Renal cortex interstitium (tissue), 11 donors: ENCODE measurements at regions not wholly inside any gene's neighbourhood (a gene's known extent, or its start where the extent isn't known, plus 50 kb on each side); places are given as distances from the start of the nearest gene placed in this dataset.

Source experiments
- DNase-seq, 11 donors: peaks; one replicate each; pipeline ENCODE4 v3.0.0-alpha.2; 2013; ENCODE audit warnings: low read depth in 9 of 11, low spot score in 4 of 11; ENCODE audit errors: extremely low read depth in 1 of 11

DNA sequence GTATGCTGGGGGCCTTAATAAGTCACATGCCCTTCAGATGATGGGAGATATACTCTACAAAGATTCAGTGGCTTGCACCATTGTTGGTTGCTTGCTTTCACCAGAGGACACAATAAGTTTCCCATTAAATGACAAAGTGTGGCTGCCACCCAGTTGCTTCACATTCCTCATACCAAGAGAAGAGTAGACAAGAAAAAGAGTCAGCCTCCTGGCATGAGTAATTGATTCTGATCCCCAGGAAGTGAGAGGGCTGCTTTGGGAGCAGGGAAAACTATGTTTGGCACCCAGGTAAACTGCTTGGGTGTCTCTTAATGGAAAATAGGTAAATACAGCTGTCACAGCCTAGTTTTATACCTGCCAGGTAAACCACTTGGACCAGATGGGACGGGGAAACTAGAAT lies 66.7 kb upstream of the IL6 start:
- DNase-seq, result no peak

DNA sequence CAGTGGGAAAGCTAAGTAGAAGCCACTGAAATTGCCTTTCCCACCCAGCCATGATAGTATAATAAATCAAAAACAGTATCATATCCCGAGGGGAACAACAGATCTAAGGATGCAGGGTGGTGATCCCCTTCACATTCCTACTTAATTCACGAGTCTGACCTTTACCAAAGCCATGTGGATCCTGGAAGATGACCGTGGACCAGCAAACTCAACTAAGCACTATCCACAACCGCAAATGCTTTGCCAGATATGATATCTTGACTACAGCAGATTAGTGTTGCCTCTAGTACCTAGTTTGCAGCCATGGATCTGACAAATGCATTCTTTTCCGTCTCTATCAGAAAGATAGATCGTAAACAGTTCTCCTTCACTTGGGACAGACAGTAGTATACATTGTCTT lies 67.3 kb upstream of the IL6 start:
- no peak for DNase-seq

DNA sequence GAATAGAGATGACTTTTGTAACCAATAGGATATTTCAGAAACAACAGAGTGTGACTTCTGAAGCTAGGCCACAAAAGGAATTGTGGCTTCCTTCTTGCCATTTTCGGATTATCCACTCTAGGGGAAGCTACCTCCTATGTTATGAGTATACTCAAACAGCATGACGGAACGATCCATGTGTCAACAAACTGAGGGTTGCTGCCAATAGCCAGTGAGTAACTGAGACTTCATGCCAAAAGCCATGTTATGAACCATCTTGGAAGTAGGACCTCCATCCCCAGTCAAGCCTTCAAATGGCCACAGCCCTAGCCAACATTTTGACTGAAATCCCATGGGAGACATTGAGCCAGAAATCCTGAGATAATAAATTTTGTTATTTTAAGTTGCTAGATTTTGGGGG lies 69.0 kb upstream of the IL6 start:
- no peak for DNase-seq

DNA sequence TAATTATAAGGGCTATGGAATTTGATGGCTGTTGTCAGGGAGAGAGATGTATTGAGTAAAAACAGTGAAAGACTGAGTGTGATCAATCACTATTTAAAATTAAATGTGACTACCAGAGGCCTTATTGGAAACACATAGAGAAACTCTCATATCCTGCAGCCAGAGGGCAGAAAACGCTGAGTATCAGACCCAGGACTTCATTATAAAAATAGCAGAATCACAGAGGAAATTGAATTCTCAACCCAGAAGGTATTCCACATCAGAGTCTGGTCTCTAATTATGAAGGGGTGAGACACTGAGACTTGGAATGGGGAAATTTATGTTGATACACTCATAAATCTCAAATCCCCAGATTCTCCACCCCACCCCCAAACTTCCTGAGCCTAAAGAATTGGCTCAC lies 69.5 kb upstream of the IL6 start:
- DNase-seq, result no peak

DNA sequence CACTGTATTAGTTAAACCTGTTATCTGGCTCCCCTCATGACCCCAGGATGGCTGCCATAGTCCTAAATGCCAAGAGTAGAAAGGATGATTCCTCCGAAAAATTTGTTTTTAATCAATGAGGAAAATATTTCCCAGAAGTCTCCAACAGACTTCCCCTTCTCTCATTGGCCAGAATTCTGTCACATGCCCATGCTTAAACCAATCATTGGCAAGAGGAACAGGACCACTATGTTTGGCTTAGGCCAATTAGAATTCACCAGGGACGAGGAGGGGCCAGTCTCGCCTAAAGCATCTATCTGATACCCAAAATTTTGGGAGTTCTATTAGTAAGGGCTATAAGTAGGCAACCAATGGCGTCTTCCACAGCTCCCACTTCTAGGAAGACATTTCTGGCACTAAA lies 71.2 kb upstream of the IL6 start:
- DNase-seq, result no peak

DNA sequence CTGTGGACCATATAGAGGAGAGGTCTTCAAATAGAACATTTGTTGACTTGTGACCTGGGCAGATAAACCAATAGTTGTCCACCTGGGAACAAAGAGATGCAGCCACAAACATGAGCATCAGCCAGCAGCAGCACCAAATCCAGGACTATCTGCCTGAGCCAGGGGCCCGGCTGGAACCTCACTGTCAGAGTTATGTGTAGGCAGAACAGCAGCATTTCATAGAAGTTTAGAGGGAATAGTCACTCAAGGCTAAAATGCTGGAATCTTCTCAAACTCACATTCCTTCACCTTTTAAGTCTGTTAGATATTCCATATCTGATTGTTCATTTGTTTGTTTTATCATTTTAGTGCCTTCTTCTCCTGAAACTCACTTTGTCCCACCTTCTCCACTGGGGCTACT lies 72.2 kb upstream of the IL6 start:
- DNase-seq, result no peak

DNA sequence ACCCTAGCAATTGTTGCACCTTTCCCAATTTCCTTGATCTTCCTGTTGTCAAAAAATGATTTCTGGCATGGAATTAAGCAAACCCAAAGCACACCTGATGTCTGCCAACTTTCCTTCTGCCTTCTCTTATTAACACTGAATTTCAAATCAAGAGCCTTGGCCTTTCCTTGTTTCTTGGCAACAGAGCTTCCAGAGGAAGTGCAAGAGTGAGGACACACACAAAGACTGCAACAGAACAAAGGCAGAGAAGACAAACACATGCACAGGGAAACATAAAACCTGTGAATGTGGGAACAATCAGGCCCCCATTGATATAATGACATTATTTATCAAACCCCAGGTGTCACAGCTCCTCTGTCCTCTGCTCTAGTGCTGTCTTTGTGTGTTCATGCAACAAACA lies 73.0 kb upstream of the IL6 start:
- no peak for DNase-seq

DNA sequence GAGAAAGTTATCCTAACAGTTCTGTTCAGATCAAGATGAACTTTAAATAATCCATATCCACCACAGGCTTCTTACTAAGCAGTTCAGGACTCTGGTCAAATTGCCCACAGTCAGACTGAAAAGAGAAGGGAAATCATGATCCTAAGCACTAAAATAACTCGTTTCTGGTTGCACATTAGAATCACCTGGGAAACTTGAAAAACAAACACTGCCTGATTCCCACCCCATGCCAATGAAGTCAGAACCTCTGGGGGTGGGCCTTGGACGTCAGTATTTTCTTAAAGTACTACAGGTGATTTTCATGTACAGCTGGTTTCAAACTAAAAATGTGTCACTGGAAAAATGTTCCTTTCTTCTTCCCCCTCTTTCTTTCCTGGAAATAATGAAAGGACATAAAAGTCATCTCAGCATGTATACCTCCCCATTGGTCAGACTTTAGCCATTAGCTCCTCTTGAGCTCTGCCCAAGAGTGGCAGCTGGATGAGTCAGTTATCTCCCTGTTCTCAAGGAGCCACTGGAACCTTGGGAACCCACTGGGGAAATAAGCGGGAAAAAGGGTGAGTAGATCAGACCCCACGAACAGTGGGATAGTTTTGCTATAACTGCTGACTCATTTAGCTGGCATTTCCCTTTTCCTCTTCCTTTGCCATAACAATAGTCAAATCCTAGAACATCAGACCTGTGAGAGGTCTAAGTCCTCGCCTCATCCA lies 75.3 kb upstream of the IL6 start:
- DNase-seq, result no peak

DNA sequence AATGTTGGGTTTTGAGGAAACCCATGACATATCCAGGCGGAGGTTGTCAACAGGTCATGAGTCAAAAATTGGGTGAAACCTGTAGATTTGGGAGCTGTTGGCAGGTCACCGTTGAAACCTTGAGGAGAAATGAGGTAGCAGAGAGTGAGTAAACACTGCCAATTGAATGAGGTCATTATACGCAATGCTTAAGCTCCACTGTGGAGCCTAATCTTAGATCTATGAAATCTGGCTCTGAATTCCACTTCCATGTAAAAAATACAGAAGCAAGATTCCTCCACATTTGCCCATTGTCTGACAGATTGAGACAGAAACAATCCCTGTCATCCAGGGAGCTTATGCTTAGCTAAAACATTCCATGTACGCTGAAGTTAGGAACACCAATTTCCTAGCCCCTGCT lies 76.0 kb upstream of the IL6 start:
- no peak for DNase-seq

DNA sequence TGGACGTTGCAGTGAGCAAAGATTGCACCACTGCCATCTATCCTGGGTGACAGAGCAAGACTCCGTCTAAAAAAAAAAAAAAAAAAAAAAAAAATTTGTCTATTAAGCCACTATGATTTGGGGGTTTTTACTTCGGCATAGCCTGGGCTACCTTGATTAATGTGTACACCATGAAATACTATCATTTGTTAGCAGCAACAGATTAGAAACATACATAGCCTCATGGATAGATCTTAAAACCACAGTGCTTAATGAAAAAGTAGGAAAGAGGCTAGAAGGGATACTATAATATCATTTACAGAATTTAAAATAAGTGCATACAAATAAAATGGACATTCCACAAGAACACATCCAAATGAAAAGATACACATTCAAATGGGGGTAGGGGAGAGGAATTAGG lies 77.3 kb upstream of the IL6 start:
- no peak for DNase-seq

DNA sequence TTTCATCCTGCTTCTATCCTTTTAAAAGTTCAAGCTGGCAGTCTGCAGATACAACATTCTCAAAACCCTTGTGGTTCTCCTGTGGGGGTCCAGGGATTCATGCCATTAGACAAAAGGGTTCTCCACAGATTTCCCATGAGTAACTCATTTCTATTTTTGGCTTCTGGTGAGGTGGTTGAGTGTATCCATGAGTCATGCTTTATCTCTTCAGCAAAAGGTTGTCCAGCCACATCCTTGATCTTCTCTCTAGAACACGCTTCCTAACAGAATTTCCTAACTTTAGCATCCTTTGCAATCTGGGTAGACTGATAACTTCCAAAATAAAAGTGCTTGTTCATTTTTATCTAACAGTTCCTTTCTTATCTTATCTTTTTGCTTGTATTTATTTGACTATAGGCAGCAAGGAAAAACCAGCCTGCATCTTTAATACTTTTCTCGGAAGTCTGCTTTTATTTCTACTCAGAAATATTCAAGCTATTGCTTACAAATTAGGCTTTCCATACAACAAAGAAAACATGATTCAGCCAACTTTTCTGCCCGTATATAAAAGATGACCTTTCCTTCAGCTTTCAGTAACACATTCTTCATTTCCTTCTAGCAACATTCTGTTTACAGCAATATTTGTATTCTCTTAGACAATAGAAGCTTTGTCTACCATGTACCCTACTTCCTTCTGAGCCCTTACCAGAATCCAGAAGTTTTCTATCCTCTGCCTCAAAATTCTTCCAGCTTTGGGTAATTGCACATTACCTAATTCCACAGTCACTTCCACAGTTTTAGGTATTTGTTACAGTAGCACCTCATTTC lies 79.3 kb upstream of the IL6 start:
- DNase-seq, result no peak

DNA sequence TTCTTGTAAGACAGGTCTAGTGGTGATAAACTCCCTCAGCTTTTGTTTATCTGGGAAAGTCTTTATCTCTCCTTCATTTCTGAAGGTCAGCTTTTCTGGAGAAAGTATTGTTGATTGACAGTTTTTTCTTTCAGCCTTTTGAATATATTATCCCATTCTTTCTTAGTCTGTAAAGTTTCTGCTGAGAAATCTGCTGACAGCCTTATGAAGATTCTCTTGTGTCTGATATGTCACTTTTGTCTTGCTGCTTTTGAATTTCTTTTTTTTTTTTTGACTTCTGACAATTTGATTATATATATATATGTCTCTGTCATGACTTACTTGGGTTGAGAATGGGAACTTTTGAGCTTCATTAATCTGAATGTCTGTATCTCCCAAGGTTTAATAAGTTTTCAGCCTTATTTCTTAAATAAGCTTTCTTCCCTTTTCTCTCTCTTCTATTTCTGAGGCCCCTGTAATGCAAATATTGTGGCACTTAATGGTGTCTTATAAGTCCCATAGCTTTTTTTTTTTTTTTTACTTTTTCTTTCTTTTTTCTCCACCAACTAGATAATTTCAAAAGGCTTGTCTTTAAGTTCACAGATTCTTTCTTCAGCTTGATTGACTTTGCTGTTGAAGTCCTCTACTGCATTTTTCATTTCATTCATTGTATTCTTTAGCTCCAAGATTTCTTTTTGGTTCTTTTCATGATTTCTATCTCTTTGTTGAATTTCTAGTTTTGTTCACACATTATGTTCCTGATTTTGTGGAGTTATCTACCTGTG lies 81.4 kb upstream of the IL6 start:
- DNase-seq, result no peak

DNA sequence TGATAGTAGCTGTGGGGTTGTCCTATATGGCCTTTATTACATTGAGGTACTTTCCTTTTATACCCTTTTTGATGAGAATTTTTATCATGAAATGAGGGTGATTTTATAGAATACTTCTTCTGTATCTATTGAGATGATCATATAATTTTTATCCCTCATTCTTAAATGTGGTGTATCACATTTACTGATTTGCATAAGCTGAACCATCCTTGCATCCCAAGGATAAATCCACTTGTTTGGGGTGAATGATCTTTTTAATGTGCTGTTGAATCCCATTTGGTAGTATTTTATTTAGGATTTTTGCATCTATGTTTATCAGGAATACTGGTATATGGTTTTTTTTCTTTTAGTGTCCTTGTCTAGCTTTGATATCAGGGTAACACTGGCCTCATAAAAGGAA lies 84.5 kb upstream of the IL6 start:
- DNase-seq, result no peak

DNA sequence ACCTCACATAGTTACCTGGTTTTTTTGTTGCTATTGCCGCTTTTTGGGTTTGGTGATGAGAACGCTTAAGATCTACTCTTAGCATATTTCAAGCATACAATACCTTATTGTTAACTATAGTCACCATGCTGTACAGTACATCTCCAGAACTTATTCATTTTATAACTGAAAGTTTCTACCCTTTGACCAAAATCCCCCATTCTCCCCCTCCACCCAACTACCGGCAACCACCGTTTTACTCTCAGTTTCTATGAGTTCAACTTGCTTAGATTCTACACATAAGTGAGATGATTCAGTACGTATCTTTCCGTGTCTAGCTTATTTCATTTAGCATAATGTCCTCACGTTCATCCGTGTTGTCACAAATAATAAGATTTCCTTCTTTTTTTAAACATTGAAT lies 86.7 kb upstream of the IL6 start:
- DNase-seq, result no peak

DNA sequence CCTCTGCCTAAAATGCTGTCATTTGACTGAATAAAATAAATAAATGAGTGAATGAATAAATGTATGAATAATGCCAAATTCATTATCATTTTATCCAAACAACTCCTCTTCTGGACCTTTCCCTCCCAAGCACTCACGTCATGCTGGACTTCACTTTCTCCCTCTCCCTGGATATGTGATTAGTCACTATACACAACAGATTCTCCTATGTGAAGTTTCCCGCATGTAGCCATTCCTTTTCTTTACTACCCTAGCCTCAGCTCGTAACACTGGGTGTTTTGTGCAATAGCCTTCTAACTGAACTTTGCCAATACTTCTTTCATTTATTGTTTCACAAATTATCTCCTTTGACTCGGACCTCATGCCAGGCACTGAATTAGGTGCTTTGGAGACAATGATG lies 87.6 kb upstream of the IL6 start:
- DNase-seq, result no peak

DNA sequence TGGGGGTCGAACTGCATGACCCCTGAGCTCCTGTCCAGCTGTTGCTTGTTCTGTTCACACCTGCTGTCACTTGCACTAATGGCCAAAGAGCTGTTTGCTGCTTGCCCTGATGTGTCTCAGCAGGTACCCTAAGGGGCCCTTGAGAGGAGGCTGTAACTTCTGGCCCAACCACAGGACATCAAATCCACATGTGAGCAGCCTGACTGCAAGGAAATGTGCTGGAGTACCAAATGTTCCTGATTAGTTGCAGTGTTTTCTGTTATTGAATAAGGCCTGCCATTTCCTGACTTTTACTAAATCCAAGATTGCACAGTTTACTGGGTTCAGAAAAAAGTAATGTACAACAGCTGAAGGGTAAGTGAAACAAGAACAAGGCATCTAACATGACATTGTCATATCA lies 91.7 kb upstream of the IL6 start:
- no peak for DNase-seq

DNA sequence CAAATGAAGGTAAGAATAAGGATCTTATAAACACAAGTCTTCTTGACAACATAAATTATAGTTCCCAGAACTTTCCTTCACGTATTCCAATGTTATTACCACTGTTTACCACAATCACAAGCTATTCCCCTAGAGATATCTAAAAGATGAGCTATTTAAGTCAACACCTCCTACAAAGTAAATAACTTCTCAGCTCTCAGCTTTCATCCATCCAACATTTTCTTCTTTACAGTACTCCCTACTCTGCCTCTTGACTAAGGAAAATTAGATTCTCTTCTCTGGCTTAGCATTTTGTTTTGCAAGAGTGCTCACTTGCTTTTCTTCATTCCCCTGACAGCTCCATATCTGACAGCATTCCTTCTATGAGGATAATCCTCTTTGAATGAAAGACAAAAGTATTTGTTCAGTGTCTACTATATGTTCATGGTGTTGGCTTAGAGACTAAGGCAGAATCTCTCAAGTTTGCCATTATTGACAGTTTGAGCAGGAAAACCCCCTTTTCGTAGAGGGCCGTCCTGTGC lies 93.0 kb upstream of the IL6 start:
- no peak for DNase-seq

DNA sequence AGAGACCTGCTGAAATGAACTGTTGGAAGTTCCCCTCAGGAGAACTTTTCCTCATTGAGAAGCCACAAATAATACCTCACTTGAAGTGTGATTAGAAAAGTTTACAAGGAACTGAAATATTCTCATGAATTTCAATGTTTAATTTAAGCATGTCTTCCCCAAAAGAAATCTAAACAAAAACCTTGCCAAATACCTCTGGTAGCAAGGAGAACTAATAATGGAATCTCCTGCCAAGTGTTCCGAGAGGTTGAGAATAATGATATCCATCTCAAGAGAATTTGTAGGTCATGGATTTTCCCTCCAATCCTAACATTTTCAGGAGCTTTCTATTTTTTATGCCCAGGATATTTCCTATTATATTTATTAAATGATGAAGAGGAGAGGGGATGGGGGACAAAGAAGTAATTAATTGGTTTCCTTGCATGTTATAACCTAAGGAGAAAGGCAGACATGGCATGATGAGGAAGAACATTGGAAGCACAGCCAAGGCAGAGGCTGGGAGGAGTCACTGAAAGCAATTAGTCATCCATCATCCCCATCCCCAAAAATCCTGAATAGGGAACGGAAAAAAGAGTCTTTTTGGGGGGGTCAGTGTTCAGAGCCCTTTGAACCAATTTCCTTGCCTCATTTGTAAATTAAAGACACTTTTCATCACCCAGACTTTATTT lies 93.6 kb upstream of the IL6 start:
- no peak for DNase-seq

DNA sequence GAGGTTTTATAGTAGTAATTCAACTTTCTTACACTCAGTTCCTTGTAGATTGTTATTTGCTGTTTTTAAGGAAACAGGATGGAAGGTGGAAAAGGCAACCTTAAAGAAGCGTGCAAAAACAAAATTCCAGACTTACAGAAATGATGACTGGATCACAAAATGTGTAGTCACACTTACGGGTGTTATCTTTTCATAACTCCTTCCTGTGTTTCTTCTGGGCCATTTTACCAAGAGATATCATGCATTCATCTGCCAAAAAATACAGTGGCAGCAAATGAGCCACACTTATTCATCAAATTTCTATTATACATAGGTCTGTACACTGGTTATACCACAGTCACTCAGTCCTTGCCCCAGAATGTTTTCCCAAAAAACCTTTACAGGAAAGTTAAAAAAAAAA lies 94.3 kb upstream of the IL6 start:
- DNase-seq, result no peak

DNA sequence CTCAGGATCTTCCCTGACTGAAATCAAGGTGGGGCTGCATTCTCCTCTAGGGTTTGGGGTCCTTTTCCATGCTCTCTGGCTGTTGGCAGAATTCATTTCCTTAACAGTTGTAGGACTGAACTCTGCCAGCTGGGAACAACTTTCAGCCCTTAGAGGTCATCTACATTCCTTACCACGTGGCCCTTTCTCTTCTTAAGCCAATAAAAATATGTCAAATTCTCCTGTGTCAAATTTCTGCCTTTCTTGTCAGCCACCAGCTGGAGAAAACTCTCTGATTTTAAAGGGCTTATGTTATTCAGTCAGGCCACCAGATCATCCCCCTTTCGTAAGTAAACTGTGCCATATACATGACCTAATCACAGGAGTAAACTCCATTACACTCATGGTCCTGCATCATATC lies 95.3 kb upstream of the IL6 start:
- DNase-seq, result no peak
